ENCODE measurements at regions not wholly inside any gene's neighbourhood (a gene's known extent, or its start where the extent isn't known, plus 50 kb on each side); places are given as distances from the start of the nearest gene placed in this dataset.

DNA sequence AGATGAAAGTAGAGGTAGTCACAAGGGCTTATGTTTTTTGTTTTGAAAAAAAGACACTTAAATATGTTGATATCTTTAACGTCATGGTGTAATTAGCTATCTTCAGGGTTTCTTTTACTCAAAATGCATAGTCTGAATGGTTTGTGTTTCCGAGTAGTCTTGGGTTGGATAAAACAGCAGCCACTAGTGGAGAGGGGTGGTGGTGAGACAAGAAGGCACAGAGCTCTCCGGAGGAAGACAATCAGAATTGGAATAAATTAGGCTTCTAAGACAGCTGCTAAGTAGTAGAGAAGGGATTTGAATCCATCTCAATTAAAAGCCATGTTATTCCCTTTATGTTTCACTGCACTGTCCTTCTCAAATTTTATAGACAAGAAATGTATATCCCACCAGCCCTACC lies 240.4 kb upstream of the VEGFC start:
- no peaks in the 10 kb centered on the region for H3K36me3 ChIP-seq (ENCODE audit: control insufficient read depth, insufficient read depth, low read length)
- H3K27me3 ChIP-seq (replicated peaks; ENCODE audit: control insufficient read depth, insufficient read depth, low read length): no peaks in the 10 kb centered on the region
- no peak overlapping the region for H3K4me3 ChIP-seq (replicated peaks; ENCODE audit: low read depth, low read length)
- TF ChIP-seq, protein P1, sequence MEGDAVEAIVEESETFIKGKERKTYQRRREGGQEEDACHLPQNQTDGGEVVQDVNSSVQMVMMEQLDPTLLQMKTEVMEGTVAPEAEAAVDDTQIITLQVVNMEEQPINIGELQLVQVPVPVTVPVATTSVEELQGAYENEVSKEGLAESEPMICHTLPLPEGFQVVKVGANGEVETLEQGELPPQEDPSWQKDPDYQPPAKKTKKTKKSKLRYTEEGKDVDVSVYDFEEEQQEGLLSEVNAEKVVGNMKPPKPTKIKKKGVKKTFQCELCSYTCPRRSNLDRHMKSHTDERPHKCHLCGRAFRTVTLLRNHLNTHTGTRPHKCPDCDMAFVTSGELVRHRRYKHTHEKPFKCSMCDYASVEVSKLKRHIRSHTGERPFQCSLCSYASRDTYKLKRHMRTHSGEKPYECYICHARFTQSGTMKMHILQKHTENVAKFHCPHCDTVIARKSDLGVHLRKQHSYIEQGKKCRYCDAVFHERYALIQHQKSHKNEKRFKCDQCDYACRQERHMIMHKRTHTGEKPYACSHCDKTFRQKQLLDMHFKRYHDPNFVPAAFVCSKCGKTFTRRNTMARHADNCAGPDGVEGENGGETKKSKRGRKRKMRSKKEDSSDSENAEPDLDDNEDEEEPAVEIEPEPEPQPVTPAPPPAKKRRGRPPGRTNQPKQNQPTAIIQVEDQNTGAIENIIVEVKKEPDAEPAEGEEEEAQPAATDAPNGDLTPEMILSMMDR (IDR thresholded peaks at IDR 0.05; ENCODE audit: insufficient read depth, low read length, poor library complexity, severe bottlenecking): no peak
- no peak for DNase-seq (ENCODE audit: extremely low read depth, insufficient read length)

DNA sequence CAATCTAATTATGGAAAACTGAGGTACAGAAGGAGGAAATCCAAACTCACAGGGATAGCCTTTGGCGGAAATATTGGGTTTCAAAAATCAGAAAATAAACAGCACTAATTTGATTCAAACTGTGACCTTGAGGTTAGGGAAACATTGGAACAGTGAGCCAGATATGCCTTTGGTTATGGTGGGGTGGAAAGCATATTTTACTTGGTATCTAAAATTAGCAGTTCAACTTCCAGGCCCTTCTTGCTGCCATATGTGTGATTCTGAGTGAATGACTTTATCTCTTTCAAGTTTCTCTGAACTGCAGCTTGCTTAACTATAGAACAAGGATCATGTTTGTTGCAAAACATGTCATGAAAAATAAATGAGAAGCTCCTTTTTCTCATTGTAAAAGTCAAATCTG lies 240.9 kb upstream of the VEGFC start:
- Histone ChIP-seq H3K4me3 (replicated peaks; ENCODE audit: low read depth, low read length) (no peak overlapping the region), H3K36me3 (ENCODE audit: control insufficient read depth, insufficient read depth, low read length) (no peaks in the 10 kb centered on the region), H3K27me3 (replicated peaks; ENCODE audit: control insufficient read depth, insufficient read depth, low read length) (no peaks in the 10 kb centered on the region)
- TF ChIP-seq, protein P1 (IDR thresholded peaks at IDR 0.05; ENCODE audit: insufficient read depth, low read length, poor library complexity, severe bottlenecking): no peak
- DNase-seq (ENCODE audit: extremely low read depth, insufficient read length): no peak

DNA sequence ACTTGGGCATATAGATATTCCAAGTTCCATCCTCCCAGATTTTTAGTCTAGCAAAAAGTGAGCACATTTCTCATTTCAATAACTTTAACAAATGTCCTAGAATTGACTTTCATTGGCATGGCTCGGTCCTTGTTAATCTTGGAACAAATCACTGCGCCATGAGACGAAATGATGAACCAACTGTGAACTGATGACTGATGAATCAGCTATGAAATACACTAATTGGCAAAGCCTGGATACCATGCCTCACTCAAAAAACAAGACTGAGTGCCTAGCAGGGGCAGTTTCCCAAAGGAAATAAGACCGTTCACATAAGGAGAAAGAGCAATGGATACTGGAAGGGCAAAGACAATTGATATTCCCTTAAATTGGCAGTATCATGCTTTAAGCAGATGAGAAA lies 248.6 kb upstream of the VEGFC start:
- TF ChIP-seq, protein P1 (IDR thresholded peaks at IDR 0.05; ENCODE audit: insufficient read depth, low read length, poor library complexity, severe bottlenecking): no peak
- Histone ChIP-seq H3K27me3 (replicated peaks; ENCODE audit: control insufficient read depth, insufficient read depth, low read length) (no peaks in the 10 kb centered on the region; the same call in 1 of the 2 replicates), H3K36me3 (ENCODE audit: control insufficient read depth, insufficient read depth, low read length) (no peaks in the 10 kb centered on the region), H3K4me3 (replicated peaks; ENCODE audit: low read depth, low read length) (no peak overlapping the region)
- no peak for DNase-seq (ENCODE audit: extremely low read depth, insufficient read length)

DNA sequence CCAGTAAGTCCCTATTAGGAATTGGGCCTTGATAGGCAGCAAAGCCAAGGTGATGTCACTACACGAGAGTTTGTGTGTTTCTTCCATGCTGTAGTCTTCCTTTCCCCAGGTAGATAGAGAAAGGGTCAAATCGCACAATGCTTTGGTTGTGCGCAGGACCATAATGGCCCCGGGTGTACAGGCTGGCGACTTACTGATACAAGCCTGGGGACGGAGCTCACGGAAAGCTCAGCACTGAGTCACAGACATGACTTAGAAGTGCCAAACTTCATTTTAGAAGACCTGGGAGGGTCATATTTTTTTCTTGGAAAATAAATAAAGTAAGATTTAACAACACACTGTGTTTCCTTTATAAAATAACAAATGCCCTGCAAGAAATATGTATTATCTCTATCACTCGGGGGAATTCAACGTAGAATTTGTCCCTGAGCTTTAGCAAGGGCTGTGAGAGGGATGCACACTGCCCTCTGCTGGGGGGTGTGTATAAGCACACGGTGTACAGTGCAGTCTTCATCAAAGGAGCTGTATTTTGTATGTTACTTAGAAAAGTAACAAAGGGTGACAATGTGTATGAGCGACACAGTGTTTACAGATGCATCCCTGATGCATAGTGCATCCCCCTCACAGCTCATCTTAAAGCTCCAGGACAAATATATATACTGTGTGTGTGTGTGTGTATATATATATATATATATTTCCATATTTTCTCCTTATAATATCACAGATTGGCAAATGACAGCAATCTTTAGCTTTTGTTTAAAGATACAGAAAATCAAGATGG lies 254.5 kb upstream of the VEGFC start:
- TF ChIP-seq, protein P1 (IDR thresholded peaks at IDR 0.05; ENCODE audit: insufficient read depth, low read length, poor library complexity, severe bottlenecking): peak; percentile 85
- DNase-seq (ENCODE audit: extremely low read depth, insufficient read length): no peak
- H3K4me3 ChIP-seq (replicated peaks; ENCODE audit: low read depth, low read length): no peak overlapping the region
- H3K27me3 ChIP-seq (replicated peaks; ENCODE audit: control insufficient read depth, insufficient read depth, low read length): no peaks in the 10 kb centered on the region; the same call in 1 of the 2 replicates
- H3K36me3 ChIP-seq (ENCODE audit: control insufficient read depth, insufficient read depth, low read length): no peaks in the 10 kb centered on the region

DNA sequence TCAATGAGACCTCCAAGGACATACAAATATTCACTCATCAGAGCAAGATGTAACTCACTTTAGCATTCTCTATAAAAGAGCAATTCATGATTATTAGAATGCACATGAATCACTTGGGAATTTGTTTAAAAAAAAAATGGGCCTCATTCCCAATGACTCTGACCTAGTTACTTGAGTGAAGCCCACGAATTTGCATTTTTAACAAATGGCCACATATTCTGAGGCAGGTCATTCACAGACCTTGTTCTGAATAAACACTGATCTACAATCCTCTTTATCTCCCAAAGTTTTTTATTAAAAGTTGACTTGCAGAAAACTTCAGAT lies 255.1 kb upstream of the VEGFC start:
- Histone ChIP-seq H3K27me3 (replicated peaks; ENCODE audit: control insufficient read depth, insufficient read depth, low read length) (no peaks in the 10 kb centered on the region; the same call in 1 of the 2 replicates), H3K36me3 (ENCODE audit: control insufficient read depth, insufficient read depth, low read length) (no peaks in the 10 kb centered on the region), H3K4me3 (replicated peaks; ENCODE audit: low read depth, low read length) (no peak overlapping the region)
- TF ChIP-seq, protein P1 (IDR thresholded peaks at IDR 0.05; ENCODE audit: insufficient read depth, low read length, poor library complexity, severe bottlenecking): no peak
- DNase-seq (ENCODE audit: extremely low read depth, insufficient read length): no peak
